Caco-2 (cell line): ENCODE measurements at regions not wholly inside any gene's neighbourhood (a gene's known extent, or its start where the extent isn't known, plus 50 kb on each side); places are given as distances from the start of the nearest gene placed in this dataset.

Experiments used
- BruUV-seq: library from RNA; stranded (reverse); fragments of 400-500 nt; replicated peaks from 2 replicates; lab custom pipeline; 2021; lab: Mats Ljungman, UMichigan
- CTCF ChIA-PET: fragments of 300-600 bp; sonication (Branson Sonifier 250); formaldehyde crosslinking; loops from one replicate; lab custom pipeline; 2022; ENCODE audit warnings: antibody characterized with exemption; lab: Charles Lee
- POLR2A ChIA-PET: fragments of 300-600 bp; sonication (Branson Sonifier 250); formaldehyde crosslinking; loops from one replicate; lab custom pipeline; 2022; ENCODE audit warnings: antibody characterized with exemption; lab: Charles Lee
- DNase-seq, 2 experiments: peaks; one replicate each; pipeline versions ENCODE4 v3.0.0 to v3.0.0-alpha.2; 2020 to 2022
- H3K27me3 ChIP-seq: replicated peaks from 2 replicates; pipeline ENCODE4 v1.6.0; 2011; ENCODE audit warnings: low read length; ENCODE audit not compliant: control insufficient read depth, insufficient read depth
- H3K36me3 ChIP-seq: 2 replicates; pipeline ENCODE4 v1.5.1; 2011; ENCODE audit warnings: low read length; ENCODE audit not compliant: control insufficient read depth, insufficient read depth
- H3K4me1 ChIP-seq: fragments of 250-450 bp; sonication (Bioruptor Pico); 2 replicates; pipeline ENCODE4 v1.5.1; 2020; ENCODE audit warnings: mild to moderate bottlenecking
- H3K4me3 ChIP-seq: 2 replicates; pipeline ENCODE4 v1.5.1; 2011; ENCODE audit warnings: low read depth, mild to moderate bottlenecking, control low read depth, low read length
- H3K9me3 ChIP-seq: fragments of 250-450 bp; sonication (Bioruptor Pico); 2 replicates; pipeline ENCODE4 v1.5.1; 2020; ENCODE audit warnings: mild to moderate bottlenecking, moderate library complexity
- H3K27ac Mint-ChIP-seq: one replicate; pipeline ENCODE4 v1.8.0; 2022; ENCODE audit warnings: mixed read lengths; ENCODE audit not compliant: unreplicated experiment
- H3K27me3 Mint-ChIP-seq: one replicate; pipeline ENCODE4 v1.8.0; 2022; ENCODE audit warnings: mixed read lengths; ENCODE audit not compliant: insufficient read depth, unreplicated experiment
- H3K36me3 Mint-ChIP-seq: one replicate; pipeline ENCODE4 v1.8.0; 2022; ENCODE audit warnings: mild to moderate bottlenecking, mixed read lengths; ENCODE audit not compliant: insufficient read depth, unreplicated experiment
- H3K4me1 Mint-ChIP-seq: one replicate; pipeline ENCODE4 v1.8.0; 2022; ENCODE audit warnings: low read depth, mixed read lengths; ENCODE audit not compliant: unreplicated experiment
- H3K4me3 Mint-ChIP-seq: one replicate; pipeline ENCODE4 v1.8.0; 2022; ENCODE audit warnings: mild to moderate bottlenecking, moderate library complexity, mixed read lengths; ENCODE audit not compliant: unreplicated experiment
- H3K9me3 Mint-ChIP-seq: one replicate; pipeline ENCODE4 v1.8.0; 2022; ENCODE audit warnings: mixed read lengths; ENCODE audit not compliant: unreplicated experiment
- intact Hi-C: fragments of 100-400 bp; cut with micrococcal nuclease; formaldehyde crosslinking; loops from one replicate; pipeline ENCODE4 v1.10.0; 2022; ENCODE audit not compliant: unreplicated experiment
- TF ChIP-seq, protein P1 (sequence below), 2 experiments: fragments of 200-600 bp in 1 of 2; IDR thresholded peaks; 1 replicate in 1 of 2; 2 replicates in 1 of 2; pipeline versions ENCODE4 v1.5.1 to v1.8.0; 2011 to 2022; ENCODE audit warnings: antibody characterized with exemption in 1 of 2, control low read depth in 1 of 2, inconsistent platforms in 1 of 2, low read depth in 1 of 2, low read length in 1 of 2, mild to moderate bottlenecking in 1 of 2, moderate library complexity in 1 of 2; ENCODE audit not compliant: insufficient read depth in 1 of 2, severe bottlenecking in 1 of 2, unreplicated experiment in 1 of 2

GRCh38 chr6:149147195-149147594 lies 170.3 kb upstream of the TAB2 start:
- peaks cover 7% of the 10 kb centered on the region for H3K4me1 Mint-ChIP-seq
- H3K27me3 Mint-ChIP-seq = no peaks in the 10 kb centered on the region
- no peak overlapping the region for H3K4me3 ChIP-seq
- H3K9me3 ChIP-seq = no peaks in the 10 kb centered on the region
- no peaks in the 10 kb centered on the region for H3K27me3 ChIP-seq
- DNase-seq = no peak
- POLR2A ChIA-PET = no interaction called here
- intact Hi-C loops = no loop called here
- no peaks in the 10 kb centered on the region for H3K36me3 Mint-ChIP-seq
- no peak overlapping the region for H3K4me3 Mint-ChIP-seq
- TF ChIP-seq, protein P1, sequence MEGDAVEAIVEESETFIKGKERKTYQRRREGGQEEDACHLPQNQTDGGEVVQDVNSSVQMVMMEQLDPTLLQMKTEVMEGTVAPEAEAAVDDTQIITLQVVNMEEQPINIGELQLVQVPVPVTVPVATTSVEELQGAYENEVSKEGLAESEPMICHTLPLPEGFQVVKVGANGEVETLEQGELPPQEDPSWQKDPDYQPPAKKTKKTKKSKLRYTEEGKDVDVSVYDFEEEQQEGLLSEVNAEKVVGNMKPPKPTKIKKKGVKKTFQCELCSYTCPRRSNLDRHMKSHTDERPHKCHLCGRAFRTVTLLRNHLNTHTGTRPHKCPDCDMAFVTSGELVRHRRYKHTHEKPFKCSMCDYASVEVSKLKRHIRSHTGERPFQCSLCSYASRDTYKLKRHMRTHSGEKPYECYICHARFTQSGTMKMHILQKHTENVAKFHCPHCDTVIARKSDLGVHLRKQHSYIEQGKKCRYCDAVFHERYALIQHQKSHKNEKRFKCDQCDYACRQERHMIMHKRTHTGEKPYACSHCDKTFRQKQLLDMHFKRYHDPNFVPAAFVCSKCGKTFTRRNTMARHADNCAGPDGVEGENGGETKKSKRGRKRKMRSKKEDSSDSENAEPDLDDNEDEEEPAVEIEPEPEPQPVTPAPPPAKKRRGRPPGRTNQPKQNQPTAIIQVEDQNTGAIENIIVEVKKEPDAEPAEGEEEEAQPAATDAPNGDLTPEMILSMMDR (IDR thresholded peaks at IDR 0.05; ENCODE audit: insufficient read depth in 1 of 2, low read depth in 1 of 2, low read length in 1 of 2, severe bottlenecking in 1 of 2, unreplicated experiment in 1 of 2) = no peak
- H3K36me3 ChIP-seq = no peaks in the 10 kb centered on the region
- no peaks in the 10 kb centered on the region for H3K9me3 Mint-ChIP-seq
- BruUV-seq = no TSS peak
- no peaks in the 10 kb centered on the region for H3K4me1 ChIP-seq
- CTCF ChIA-PET = no interaction called here
- no peak overlapping the region for H3K27ac Mint-ChIP-seq

DNA sequence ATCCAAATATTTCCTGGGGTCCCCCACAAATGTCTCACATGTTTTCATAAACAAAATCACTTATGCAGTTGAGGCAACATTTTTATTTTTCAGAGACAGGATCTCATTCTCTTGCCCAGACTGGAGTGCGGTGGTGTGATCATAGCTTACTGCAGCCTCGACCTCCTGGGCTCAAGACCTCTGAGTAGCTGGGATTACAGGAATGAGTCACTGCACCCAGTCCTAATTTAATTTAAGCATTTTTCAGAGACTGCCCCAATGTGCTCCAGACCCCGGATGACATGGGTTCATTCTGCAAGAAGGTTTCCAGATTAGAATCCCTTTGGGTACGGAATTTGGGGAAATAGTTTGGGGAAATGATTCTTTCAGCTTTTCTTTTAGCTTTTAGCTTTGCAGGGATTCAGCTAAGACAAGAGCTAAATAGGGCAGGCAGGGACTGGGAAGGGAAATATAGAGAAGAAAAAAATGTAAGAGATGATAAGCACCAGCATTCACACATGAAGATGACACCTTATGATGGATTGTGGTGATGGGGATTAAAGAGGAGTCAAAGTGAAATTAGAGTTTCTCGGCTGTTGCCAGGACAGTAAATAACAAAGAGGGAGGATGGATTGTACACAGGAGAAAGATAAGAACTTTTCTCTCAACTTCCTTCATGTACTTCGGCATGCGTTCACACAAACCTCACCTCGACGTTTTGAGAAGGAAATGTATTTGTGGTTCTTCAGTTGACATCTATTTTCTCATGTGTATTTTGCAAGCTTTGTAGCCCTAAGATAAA lies 169.4 kb upstream of the TAB2 start:
- Mint-ChIP-seq H3K36me3 (no peaks in the 10 kb centered on the region), H3K9me3 (no peaks in the 10 kb centered on the region), H3K27me3 (no peaks in the 10 kb centered on the region), H3K4me3 (no peak overlapping the region), H3K4me1 (peaks cover 7% of the 10 kb centered on the region), H3K27ac (no peak overlapping the region)
- TF ChIP-seq, protein P1 (IDR thresholded peaks at IDR 0.05; ENCODE audit: insufficient read depth in 1 of 2, low read depth in 1 of 2, low read length in 1 of 2, severe bottlenecking in 1 of 2, unreplicated experiment in 1 of 2) = no peak
- DNase-seq = no peak
- Histone ChIP-seq H3K9me3 (no peaks in the 10 kb centered on the region), H3K27me3 (no peaks in the 10 kb centered on the region), H3K36me3 (no peaks in the 10 kb centered on the region), H3K4me1 (no peaks in the 10 kb centered on the region), H3K4me3 (no peak overlapping the region)
- intact Hi-C loops = no loop called here
- CTCF ChIA-PET = no interaction called here
- no TSS peak for BruUV-seq
- POLR2A ChIA-PET = no interaction called here

GRCh38 chr6:149149653-149150052 lies 167.9 kb upstream of the TAB2 start:
- H3K27me3 Mint-ChIP-seq = no peaks in the 10 kb centered on the region
- POLR2A ChIA-PET = no interaction called here
- intact Hi-C loops = no loop called here
- no peak overlapping the region for H3K4me3 Mint-ChIP-seq
- H3K9me3 Mint-ChIP-seq = no peaks in the 10 kb centered on the region
- Histone ChIP-seq H3K9me3 (no peaks in the 10 kb centered on the region), H3K36me3 (no peaks in the 10 kb centered on the region), H3K4me3 (no peak overlapping the region), H3K27me3 (no peaks in the 10 kb centered on the region), H3K4me1 (no peaks in the 10 kb centered on the region)
- TF ChIP-seq, protein P1 (IDR thresholded peaks at IDR 0.05; ENCODE audit: insufficient read depth in 1 of 2, low read depth in 1 of 2, low read length in 1 of 2, severe bottlenecking in 1 of 2, unreplicated experiment in 1 of 2) = no peak
- peaks cover 7% of the 10 kb centered on the region for H3K4me1 Mint-ChIP-seq
- no peak overlapping the region for H3K27ac Mint-ChIP-seq
- H3K36me3 Mint-ChIP-seq = no peaks in the 10 kb centered on the region
- no peak for DNase-seq
- no TSS peak for BruUV-seq
- CTCF ChIA-PET = no interaction called here
